HG03432 (cell line): ENCODE measurements at regions not wholly inside any gene's neighbourhood (a gene's known extent, or its start where the extent isn't known, plus 50 kb on each side); places are given as distances from the start of the nearest gene placed in this dataset.
A peak's percentile ranks its signal among the peaks of the same experiment; 100 is the strongest.

Source experiments
- ATAC-seq: cut with Tn5 transposase; IDR thresholded peaks from one replicate; pipeline ENCODE4 v1.9.1; 2021; ENCODE audit warnings: mild to moderate bottlenecking, moderate library complexity; ENCODE audit not compliant: unreplicated experiment

DNA sequence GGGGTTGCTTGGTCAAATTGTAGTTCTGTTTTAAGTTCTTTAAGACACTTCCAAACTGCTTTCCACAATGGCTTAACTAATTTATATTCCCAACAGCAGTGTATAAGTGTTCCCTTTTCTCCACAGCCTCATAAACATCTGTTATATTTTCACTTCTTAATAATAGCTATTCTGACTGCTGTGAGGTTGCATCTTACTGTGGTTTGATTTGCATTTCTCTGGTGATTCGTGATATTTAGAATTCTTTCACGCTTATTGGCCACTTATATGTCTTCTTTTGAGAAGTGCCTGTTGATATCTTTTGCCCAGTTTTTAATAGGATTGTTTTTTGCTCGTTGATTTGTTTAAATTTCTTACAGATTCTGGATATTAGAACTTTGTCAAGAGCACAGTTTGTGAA, 278.6 kb upstream of the ITM2A start:
- peak; percentile 61 for ATAC-seq

DNA sequence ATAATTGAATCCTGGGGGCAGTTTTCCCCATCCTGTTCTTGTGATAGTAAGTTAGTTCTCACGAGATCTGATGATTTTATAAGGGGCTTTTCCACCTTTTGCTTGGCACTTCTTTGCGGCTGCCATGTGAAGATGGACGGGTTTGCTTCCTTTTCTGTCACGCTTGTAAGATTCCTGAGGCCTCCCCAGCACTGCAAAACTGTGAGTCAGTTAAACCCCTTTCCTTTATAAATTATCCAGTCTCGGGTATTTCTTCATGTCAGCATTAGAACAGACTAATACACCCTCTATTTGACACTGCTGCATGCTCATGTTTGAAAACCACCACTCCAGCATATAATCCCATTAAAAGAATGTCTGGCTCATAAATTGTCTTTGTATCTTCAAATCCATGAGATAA, 264.4 kb upstream of the ITM2A start:
- no peak for ATAC-seq

DNA sequence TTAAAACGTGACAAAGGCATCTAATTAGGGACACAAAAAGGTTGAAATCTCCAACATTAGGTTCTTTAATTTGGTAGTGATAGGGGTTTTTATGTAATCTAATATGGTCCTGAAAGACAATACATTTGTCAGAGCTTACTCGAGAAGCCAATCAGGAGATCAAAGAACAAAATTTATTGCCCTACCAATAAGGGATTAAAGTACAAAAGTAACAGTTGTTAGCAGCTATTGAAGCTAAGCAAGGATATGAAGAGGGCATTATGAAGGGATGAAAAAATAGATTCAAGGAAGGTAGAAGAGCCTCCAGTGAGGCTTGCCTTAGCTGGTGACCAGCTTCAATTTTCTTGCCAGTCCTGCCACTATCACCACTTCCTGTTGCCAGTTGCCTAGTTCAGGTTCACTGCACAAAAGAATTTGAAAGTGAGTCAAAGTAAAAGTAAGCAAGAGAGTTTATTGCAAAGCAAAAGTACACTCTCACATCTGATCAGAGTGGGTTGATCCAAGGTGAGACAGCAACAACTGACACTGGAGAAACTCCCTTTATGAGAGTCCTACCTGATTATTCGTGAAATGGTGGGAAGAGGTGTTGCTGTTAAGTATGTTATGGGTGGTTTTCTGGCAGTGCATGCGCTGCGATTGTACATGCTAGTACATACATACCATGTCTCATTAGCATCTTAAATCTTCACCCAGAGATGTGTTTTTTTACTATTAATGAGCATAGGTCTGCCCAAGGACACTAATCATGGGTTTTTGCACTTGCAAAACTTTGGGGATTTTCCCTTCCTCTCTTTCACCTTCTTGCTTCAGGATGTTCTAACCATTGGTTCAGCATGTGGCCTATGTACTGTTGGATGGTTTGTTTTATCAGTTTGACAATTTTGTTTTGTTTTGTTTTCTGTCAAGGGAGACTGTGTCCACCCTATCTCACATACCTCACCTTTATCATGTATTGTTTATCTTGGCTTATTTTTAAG, 263.2 kb upstream of the ITM2A start:
- peak; percentile 91 for ATAC-seq

DNA sequence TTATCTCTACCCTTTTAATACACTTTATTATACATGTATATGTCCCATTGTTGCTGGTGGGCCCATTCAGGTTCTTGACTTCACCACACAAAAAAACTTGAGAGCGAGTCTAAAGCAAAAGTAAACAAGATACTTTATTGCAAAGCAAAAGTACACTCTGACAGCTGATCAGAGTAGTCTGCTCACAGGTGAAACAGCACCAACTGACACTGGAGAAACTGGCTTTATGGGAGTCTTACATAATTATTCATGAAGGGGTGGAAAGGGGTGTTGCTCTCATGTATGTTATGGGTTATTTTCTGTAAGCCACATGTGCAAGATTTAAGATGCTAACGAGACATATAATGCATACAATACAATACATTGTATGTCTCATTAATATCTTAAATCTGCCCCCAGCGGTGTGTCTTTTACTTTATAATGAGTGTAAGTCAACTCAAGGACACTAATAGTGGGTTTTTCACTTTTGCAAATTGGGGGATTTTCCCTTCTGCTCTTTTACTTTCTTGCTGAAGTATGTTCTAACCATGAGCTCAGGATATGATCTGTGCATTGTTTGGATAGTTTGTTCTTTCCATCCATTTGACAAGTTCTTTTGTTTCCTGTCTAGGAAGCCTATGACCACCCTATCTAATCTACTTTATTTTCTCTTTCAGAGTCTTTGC, 256.1 kb upstream of the ITM2A start:
- ATAC-seq: peak; percentile 83

DNA sequence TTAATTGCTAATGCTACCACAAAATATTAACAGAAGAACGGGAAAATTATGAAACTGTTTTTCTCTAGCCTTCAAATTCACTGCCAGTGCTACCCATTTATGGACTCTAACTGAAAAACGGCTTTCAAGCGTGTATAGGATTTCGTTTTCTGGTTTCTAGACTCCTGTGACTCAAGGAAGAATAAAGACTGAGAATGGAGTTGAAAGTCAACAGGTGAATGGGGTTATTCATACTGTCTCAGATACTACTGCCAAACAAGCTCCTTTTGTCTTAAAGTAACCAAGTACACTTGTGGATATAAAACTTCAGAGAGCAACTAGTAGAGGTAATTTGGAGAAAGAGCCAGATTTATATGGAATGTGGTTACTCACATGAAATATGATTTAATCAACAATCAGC, 251.1 kb upstream of the ITM2A start:
- ATAC-seq: peak; percentile 67

DNA sequence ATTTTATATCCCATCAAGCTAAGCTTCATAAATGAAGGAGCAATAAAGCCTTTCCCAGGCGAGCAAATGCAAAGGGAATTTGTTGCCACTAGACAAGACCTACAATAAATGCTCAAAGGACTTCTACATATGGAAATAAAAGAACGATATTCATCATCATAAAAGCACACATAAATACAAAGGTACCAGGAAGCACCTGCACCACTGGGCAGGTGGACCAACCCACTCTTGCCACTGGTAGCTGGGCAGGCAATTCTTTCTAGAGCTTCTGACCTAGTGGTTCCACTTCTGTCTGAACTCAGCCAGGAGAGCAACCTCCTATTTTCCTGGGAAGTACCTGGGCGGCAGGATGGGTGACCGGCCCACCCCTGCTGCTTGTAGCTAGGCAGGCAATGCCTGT, 237.2 kb upstream of the ITM2A start:
- ATAC-seq: no peak

DNA sequence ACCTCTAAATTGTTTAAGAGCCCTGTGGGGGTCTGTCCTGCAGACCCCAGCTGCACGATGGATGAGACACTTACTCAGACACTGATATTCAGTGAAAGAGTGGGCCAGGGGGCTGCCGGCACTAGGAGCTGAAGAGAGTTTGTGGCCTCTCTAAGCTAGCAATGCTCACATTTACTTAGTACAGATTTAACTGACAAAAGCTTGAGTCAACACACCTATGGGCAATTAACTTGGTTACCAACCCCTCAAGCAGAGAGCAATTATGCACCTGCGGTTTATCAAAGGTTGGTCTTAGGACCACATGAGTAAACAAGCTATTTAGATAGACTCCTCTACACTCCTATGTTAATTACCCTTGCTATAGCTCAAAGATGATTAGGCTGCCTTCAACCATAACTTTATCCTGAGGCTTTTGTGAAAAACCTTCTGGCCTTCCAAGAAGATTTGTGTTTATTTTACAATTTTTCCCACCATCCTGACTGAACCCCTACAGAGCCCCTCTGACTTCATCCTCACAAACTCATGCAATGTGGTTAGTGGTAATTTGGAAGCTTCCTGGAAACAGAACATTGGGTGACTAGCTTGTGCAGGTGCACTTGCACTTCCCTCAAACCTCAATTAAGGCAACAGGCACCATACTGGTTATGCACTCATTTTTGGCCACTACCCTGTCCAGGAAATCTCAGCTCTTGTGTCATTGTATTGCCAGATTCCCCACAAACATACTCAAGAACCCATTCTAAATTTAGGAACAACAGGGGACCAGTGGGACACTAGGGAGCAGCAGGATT, 234.4 kb upstream of the ITM2A start:
- no peak for ATAC-seq

DNA sequence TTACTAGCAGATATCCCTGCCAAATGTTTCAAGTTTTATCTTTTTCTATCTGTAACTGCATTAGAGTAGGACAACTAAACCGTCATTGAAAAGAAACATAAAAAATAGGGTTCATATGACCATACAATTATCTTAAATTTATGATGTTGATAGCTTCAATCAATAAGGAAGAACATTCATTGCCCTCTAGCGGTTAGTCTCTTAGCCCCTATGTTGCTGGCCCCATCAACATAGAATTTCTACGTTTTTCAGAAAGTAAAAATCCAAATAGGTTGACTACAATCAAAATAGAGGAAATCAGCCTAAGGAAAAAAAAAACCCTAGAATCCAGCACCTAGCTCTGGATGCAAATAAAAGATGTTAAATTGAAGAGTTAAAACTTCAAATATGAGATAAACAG, 225.1 kb upstream of the ITM2A start:
- ATAC-seq: no peak

DNA sequence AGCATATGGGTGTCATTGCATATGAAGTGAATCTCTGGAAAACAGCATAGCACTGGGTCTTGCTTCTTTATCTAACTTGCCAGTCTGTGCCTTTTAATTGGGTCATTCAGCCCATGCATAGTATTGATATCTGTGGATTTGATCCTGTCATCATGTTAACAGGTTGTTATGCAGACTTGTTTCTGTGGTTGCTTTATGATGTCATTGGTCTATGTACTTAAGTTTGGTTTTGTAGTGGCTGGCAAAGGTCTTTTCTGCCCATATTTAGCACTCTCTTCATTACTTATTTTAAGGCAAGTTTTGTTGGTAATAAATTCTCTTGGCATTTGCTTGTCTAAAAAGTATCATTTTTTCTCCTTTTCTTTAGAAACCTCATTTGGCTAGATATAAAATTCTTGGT, 221.1 kb upstream of the ITM2A start:
- ATAC-seq: no peak

DNA sequence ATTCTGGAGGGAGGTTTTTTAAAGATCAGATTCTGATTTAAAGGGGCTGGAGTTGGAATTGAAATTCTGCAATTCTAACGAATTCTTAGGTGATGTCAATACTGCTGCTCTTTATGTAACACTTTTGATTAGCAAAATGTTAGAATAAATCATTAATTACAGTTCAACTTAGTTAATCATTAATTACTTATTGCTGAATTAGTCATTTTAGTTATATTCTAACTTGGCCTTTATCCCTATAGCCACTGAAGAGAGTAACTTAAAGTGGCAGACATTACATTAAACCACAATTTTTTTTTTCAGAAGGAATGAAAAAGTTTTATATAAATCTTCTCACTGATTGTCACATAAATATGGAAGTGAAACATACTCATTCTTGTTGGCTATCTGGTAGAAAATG, 206.6 kb upstream of the ITM2A start:
- ATAC-seq: no peak

DNA sequence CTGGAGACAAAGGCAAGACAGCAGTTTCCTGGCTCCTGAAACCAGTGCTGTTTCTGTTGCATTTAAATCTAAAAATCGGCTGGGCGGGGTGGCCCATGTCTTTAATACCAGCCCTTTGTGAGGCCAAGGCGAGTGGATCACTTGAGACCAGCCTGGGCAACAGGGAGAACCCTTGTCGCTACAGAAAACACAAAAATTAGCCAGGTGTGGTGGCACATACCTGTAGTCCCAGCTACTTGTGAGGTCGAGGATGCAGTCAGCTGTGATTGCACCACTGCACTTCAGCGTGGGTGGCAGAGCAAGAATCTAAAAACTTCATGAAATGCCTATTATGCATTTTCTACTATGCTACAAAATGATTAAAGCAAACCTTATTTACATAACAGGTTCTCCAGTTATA, 205.4 kb upstream of the ITM2A start:
- no peak for ATAC-seq

DNA sequence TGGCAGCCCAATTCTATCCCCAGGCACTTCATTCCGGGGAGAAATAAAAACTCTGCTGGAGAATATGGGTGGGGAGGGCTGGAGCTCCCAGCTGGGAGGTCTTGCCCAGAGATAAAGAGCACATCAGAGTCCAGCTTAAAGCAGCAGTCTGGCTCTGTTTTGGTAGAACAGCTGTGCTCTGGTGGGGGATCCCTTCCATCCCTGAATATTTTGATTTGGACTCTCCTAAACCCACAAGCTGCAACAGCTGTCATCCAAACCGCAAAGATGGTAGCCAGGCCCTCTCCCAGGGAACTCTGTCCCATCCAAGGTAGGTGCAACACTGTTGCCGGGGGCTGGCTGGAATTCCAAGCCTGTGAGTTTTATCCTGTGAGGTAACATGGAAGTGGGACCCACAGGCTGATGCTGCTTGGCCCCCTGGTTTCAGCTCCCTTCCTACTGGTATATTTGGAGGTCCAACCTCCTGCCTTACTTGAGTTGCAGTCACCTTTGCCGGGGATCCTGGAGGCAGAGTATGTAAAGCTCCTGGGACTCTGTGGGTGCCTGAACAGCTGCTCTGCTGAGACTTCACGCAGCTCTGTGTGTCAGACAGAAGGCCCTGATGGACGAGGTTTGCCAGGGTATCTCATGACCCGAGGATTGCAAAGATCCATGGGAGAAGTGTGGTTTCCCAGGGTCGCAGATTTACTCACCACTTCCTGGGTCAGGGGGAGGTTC, 203.5 kb upstream of the ITM2A start:
- no peak for ATAC-seq

DNA sequence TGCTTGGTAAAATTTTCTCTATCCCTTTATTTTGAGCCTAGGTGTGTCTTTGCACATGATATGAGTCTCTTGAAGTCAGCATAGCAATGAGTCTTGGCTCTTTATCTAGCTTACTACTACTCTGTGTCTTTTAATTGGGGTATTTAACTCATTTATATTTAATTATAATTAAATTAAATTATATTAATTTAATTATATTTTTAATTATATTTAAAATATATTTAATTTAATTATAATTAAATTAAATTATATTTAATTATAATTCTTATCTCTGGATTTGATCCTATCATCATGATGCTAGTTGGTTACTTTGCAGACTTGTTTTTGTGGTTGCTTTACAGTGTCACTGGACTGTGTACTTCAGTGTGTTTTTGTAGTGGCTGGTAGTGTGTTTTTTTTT, 201.2 kb upstream of the ITM2A start:
- no peak for ATAC-seq

DNA sequence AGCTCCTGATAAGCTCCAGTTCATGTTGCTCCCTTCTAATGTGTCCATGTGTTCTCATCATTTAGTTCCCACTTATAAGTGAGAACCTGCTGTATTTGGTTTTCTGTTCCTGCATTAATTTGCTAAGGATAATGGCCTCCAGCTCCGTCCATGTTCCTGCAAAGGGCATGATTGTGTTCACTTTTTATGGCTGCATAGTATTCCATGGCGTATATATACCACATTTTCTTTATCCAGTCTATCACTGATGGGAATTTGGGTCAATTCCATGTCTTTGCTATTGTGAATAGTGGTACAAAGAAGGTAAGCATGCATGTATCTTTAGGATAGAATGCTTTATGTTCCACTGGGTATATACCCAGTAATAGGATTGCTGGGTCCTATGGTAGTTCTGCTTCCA, 197.2 kb upstream of the ITM2A start:
- no peak for ATAC-seq

DNA sequence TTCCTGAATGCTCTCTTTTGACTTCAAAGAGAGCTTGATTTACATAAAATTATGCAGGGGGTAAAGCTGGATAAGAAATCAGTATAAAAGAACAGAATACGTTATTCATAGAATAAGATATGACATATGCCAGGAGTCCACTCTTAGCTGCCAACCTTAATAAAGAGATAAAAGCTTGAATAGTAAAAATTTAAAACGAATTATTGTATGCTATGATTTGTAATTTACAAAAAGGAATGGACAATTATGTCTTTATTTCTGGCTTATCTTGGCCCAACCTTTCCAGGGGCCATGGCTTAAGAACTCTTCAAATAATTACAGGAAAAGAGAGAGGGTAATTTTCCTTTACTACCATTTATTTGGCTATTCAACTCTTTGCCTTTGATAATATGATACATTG, 192.2 kb upstream of the ITM2A start:
- no peak for ATAC-seq

DNA sequence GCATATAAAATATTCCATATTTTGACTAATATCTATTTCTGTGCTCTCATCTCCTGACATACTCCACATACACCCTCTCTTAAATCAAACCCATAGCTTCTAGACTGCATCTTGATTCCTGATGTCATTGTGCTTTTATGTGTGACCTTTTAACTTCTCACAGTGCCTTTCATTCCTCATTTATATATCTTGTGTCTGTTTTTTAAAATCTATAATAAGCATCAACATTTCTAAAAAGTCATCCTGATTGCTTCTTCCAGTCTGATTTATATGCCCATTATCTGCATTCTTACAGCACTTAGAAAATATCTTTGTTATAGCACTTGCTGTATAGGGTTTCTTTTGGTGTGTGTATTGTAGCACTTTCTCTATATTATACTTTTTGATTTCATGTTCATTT, 190.1 kb upstream of the ITM2A start:
- no peak for ATAC-seq

DNA sequence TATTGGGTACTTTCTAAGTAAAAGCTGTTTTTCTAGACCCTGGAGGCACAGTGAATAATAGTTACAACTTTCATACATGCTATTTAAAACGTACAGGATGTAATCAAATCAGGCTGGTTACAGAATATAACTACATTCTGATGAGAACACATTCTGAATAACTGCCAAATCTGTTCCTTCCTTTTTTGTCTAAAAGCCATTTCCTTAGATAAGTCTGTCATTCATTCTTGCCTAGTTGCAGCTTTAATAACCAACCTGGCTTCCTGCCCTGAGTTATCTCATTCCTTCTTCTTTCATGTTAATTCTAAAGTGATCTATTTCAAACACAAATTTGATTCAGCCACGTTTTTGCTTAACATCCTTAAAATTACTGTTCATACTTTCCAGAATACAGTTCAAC, 189.7 kb upstream of the ITM2A start:
- ATAC-seq: no peak

DNA sequence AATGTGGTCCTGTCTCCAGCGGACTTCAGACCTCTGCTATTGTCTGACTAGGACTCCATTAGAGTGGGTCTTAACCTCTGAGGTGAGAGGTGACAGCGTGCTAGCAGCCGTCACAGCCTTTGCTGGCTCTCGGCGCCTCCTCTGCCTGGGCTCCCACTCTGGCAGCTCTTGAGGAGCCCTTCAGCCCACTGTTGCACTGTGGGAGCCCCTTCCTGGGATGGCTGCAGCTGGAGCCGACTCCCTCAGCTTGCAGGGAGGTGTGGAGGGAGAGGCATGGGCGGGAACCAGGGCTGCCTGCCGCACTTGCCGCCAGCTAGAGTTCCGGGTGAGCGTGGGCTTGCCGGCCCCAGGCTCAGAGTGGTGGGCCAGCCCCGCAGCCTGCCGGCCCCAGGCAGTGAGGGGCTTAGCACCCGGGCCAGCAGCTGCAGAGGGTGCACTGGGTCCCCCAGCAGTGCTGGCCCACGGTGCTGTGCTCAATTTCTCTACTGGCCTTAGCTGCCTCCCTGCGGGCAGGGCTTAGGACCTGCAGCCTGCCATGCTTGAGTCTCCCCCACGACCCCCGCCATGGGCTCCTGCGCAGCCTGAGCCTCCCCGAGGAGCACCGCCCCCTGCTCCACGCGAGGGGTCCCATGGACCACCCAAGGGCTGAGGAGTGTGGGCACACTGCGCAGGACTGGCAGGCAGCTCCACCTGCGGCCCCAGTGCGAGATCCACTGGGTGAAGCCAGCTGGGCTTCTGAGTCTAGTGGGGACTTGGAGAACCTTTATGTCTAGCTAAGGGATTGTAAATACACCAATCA, 163.4 kb upstream of the ITM2A start:
- ATAC-seq: no peak

DNA sequence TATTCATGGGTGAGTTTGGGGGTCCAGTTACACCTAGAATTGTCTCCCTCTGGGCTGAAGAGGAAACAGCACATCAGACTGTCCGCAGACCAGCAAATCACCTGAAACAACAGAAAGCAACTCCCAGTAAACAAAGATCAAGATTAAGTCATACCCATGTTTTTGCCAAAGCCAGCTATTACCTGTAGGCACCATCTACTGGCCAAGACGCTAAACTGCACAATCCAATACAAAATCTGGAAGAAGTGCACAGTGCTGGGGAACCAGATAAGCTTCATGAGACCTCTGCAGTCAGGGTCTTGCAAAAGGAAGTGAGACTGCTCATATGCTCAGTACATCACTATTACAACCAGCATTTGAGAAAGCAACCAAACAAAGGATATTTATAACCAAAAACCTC, 157.5 kb upstream of the ITM2A start:
- no peak for ATAC-seq

DNA sequence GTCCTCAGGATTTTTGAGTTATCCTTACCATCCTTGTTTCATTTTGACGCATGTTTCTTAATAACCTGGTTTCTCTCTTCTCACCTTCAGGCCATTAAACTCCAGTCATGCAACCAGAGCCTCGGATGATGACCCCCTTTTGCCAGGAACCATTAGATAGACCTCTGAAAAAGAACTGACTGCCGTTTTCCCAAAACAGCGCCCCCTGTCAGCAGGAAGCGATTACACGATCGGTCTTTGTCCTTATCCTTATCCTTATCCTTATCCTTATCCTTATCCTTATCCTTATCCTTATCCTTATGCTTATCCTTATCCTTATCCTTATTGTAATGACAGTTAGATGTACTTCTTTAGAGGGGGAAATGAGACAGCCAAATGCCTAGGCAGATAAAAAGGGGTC, 148.4 kb upstream of the ITM2A start:
- ATAC-seq: no peak
